CD14-positive monocyte (primary cell): ENCODE measurements at regions not wholly inside any gene's neighbourhood (a gene's known extent, or its start where the extent isn't known, plus 50 kb on each side); places are given as distances from the start of the nearest gene placed in this dataset.

Source experiments
- DNase-seq, 3 donors: peaks; one replicate each; pipeline ENCODE4 v3.0.0-alpha.2; 2011 to 2022
- H2AFZ ChIP-seq: 2 replicates; pipeline ENCODE4 v1.6.0; 2012; ENCODE audit warnings: mild to moderate bottlenecking, low read depth, low read length, inconsistent platforms; ENCODE audit not compliant: insufficient read depth, poor library complexity, severe bottlenecking
- H3K27ac ChIP-seq, 2 donors: 1 replicate in 1 of 2; 2 replicates in 1 of 2; pipeline ENCODE4 v1.5.1; 2012 to 2013; ENCODE audit warnings: low read length in 2 of 2, control low read depth in 1 of 2, inconsistent platforms in 1 of 2, low read depth in 1 of 2, mild to moderate bottlenecking in 1 of 2
- H3K27me3 ChIP-seq, 2 donors: one replicate each; pipeline versions ENCODE4 v1.6.0 to v1.6.1; 2011 to 2013; ENCODE audit warnings: low read length in 2 of 2; ENCODE audit not compliant: control insufficient read depth in 2 of 2, insufficient read depth in 2 of 2
- H3K36me3 ChIP-seq, 2 donors: replicated peaks in 1 of 2; 1 replicate in 1 of 2; 2 replicates in 1 of 2; pipeline versions ENCODE4 v1.5.1 to v1.6.1; 2012 to 2013; ENCODE audit warnings: low read length in 2 of 2, control low read depth in 1 of 2, inconsistent platforms in 1 of 2, mild to moderate bottlenecking in 1 of 2; ENCODE audit not compliant: insufficient read depth in 2 of 2, control insufficient read depth in 1 of 2
- H3K4me1 ChIP-seq, 2 donors: 1 replicate in 1 of 2; 2 replicates in 1 of 2; pipeline versions ENCODE4 v1.5.1 to v1.6.1; 2012 to 2013; ENCODE audit warnings: low read length in 2 of 2, control low read depth in 1 of 2, inconsistent platforms in 1 of 2, mild to moderate bottlenecking in 1 of 2, moderate library complexity in 1 of 2; ENCODE audit not compliant: insufficient read depth in 2 of 2, control insufficient read depth in 1 of 2
- H3K4me2 ChIP-seq: replicated peaks from 2 replicates; pipeline ENCODE3; 2012; ENCODE audit warnings: low read length, moderate library complexity, mild to moderate bottlenecking; ENCODE audit not compliant: poor library complexity, severe bottlenecking; ENCODE audit errors: extremely low read depth
- H3K4me3 ChIP-seq, 3 experiments: fragments of 200-600 bp in 1 of 3; sonication (generic) in 1 of 3; replicated peaks in 1 of 3; 1 replicate in 2 of 3; 2 replicates in 1 of 3; pipeline ENCODE4 v1.5.1; 2011 to 2013; ENCODE audit warnings: low read length in 3 of 3, mild to moderate bottlenecking in 3 of 3, control low read depth in 2 of 3, low read depth in 2 of 3, inconsistent platforms in 1 of 3, moderate library complexity in 1 of 3
- H3K79me2 ChIP-seq: 2 replicates; pipeline ENCODE4 v1.6.0; 2012; ENCODE audit warnings: mild to moderate bottlenecking, control low read depth, inconsistent platforms, low read length, moderate library complexity; ENCODE audit not compliant: insufficient read depth
- H3K9ac ChIP-seq: 2 replicates; pipeline ENCODE4 v1.6.0; 2017; ENCODE audit warnings: low read length, mild to moderate bottlenecking; ENCODE audit not compliant: insufficient read depth, poor library complexity, severe bottlenecking
- H3K9me3 ChIP-seq, 2 donors: replicated peaks in 1 of 2; 1 replicate in 1 of 2; 2 replicates in 1 of 2; pipeline versions ENCODE4 v1.5.1 to v1.6.1; 2012 to 2013; ENCODE audit warnings: low read length in 2 of 2, control low read depth in 1 of 2; ENCODE audit not compliant: control insufficient read depth in 1 of 2, insufficient read depth in 1 of 2
- H4K20me1 ChIP-seq: 2 replicates; pipeline ENCODE4 v1.6.0; 2012; ENCODE audit warnings: mild to moderate bottlenecking, low read length, control low read depth, moderate library complexity; ENCODE audit not compliant: insufficient read depth
- H3K27ac Mint-ChIP-seq, 7 donors: one replicate each; pipeline ENCODE4 v1.8.0; 2020; ENCODE audit warnings: mild to moderate bottlenecking in 7 of 7, mixed read lengths in 7 of 7, moderate library complexity in 6 of 7, inconsistent platforms in 2 of 7
- H3K27me3 Mint-ChIP-seq, 3 donors: one replicate each; pipeline ENCODE4 v1.8.0; 2021 to 2022; ENCODE audit warnings: low read depth in 3 of 3, mild to moderate bottlenecking in 3 of 3, mixed read lengths in 3 of 3, moderate library complexity in 3 of 3, inconsistent platforms in 1 of 3
- H3K36me3 Mint-ChIP-seq, 2 donors: one replicate each; pipeline ENCODE4 v1.8.0; 2020; ENCODE audit warnings: mixed read lengths in 2 of 2, inconsistent platforms in 1 of 2, mild to moderate bottlenecking in 1 of 2
- H3K4me1 Mint-ChIP-seq: one replicate; pipeline ENCODE4 v1.8.0; 2020; ENCODE audit warnings: mild to moderate bottlenecking, mixed read lengths
- H3K4me3 Mint-ChIP-seq, 2 donors: one replicate each; pipeline ENCODE4 v1.8.0; 2020; ENCODE audit warnings: mild to moderate bottlenecking in 2 of 2, mixed read lengths in 2 of 2, moderate library complexity in 1 of 2
- H3K9me3 Mint-ChIP-seq, 7 donors: one replicate each; pipeline ENCODE4 v1.8.0; 2020 to 2022; ENCODE audit warnings: mixed read lengths in 7 of 7, mild to moderate bottlenecking in 6 of 7, moderate library complexity in 6 of 7, inconsistent platforms in 2 of 7
- WGBS: methylation state at CpG from one replicate; pipeline ENCODE4 v1.1.5; 2013; ENCODE audit warnings: missing lambda C conversion rate; ENCODE audit not compliant: insufficient coverage; 5-methylcytosine and 5-hydroxymethylcytosine counted together
- intact Hi-C, 2 donors: fragments of 100-400 bp; cut with micrococcal nuclease; formaldehyde crosslinking; loops; one replicate each; pipeline versions ENCODE4 v1.15.0 to v1.15.1; 2023
- TF ChIP-seq, protein P1 (sequence below): fragments of 200-600 bp; IDR thresholded peaks from one replicate; pipeline ENCODE4 v1.8.0; 2022; ENCODE audit warnings: antibody characterized with exemption, mild to moderate bottlenecking

DNA sequence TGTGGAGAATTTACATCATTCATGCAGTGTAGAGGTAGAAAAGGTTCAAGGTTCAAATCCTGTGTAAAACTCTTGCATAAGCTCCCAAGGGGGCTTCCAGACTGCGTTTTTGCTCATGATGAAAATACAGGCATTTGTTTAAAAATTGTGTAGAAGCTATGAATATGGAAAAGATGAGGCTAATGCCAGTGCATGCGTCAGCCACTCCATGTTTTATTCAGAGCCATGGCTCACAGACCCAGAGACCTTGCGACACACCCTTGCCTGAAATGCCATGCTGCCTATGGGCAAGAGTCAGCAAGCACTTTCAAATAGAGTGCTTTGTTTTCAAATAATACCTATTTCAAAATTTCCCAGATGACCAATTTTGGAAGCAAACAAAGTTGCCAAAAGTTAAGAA is 262.3 kb downstream of the TRIB2 start:
- no peaks in the 10 kb centered on the region for H3K36me3 ChIP-seq
- no peaks in the 10 kb centered on the region for H4K20me1 ChIP-seq
- no peak overlapping the region for H3K4me2 ChIP-seq
- no peak overlapping the region for H3K9ac ChIP-seq
- no peaks in the 10 kb centered on the region for H3K27me3 ChIP-seq
- H3K4me1 ChIP-seq: peaks cover 8 to 11% of the 10 kb centered on the region in 2 donors
- no peaks in the 10 kb centered on the region for H3K79me2 ChIP-seq
- no peak overlapping the region for H3K27ac ChIP-seq
- H3K9me3 ChIP-seq: no peaks in the 10 kb centered on the region
- WGBS: 90% methylated on average over 2 of the region's 3 CpGs
- no peak overlapping the region for H2AFZ ChIP-seq
- intact Hi-C loops: no loop called here
- no peak for DNase-seq
- Mint-ChIP-seq H3K27me3 (peaks cover 0 to 2% (median 1%) of the 10 kb centered on the region in 3 donors), H3K27ac (no peak overlapping the region), H3K4me1 (peaks cover 10% of the 10 kb centered on the region), H3K4me3 (no peak overlapping the region), H3K9me3 (no peaks in the 10 kb centered on the region), H3K36me3 (no peaks in the 10 kb centered on the region)
- TF ChIP-seq, protein P1, sequence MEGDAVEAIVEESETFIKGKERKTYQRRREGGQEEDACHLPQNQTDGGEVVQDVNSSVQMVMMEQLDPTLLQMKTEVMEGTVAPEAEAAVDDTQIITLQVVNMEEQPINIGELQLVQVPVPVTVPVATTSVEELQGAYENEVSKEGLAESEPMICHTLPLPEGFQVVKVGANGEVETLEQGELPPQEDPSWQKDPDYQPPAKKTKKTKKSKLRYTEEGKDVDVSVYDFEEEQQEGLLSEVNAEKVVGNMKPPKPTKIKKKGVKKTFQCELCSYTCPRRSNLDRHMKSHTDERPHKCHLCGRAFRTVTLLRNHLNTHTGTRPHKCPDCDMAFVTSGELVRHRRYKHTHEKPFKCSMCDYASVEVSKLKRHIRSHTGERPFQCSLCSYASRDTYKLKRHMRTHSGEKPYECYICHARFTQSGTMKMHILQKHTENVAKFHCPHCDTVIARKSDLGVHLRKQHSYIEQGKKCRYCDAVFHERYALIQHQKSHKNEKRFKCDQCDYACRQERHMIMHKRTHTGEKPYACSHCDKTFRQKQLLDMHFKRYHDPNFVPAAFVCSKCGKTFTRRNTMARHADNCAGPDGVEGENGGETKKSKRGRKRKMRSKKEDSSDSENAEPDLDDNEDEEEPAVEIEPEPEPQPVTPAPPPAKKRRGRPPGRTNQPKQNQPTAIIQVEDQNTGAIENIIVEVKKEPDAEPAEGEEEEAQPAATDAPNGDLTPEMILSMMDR: no peak
- no peak overlapping the region for H3K4me3 ChIP-seq

- TF ChIP-seq, protein P1: no peak
- H2AFZ ChIP-seq: no peak overlapping the region
Observed at GRCh38 chr2:12980817-12981216, 264.1 kb downstream of the TRIB2 start.

More at GRCh38 chr2:12980817-12981216, 264.1 kb downstream of the TRIB2 start:
- H3K9me3 Mint-ChIP-seq: no peaks in the 10 kb centered on the region
- Histone ChIP-seq H3K4me2 (no peak overlapping the region), H3K9ac (no peak overlapping the region), H3K27me3 (no peaks in the 10 kb centered on the region), H3K4me3 (no peak overlapping the region), H3K36me3 (no peaks in the 10 kb centered on the region), H4K20me1 (no peaks in the 10 kb centered on the region), H3K4me1 (peaks cover 8 to 11% of the 10 kb centered on the region in 2 donors), H3K9me3 (no peaks in the 10 kb centered on the region), H3K27ac (no peak overlapping the region), H3K79me2 (no peaks in the 10 kb centered on the region)
- DNase-seq: no peak
- 0% methylated on average over 1 of the region's 4 CpGs for WGBS
- peaks cover 0 to under 1% (median under 1%) of the 10 kb centered on the region in 3 donors for H3K27me3 Mint-ChIP-seq
- H3K4me3 Mint-ChIP-seq: no peak overlapping the region
- intact Hi-C loops: no loop called here
- H3K4me1 Mint-ChIP-seq: peaks cover 10% of the 10 kb centered on the region
- no peak overlapping the region for H3K27ac Mint-ChIP-seq
- H3K36me3 Mint-ChIP-seq: no peaks in the 10 kb centered on the region
